Transverse colon (tissue), 4 donors: ENCODE measurements at regions not wholly inside any gene's neighbourhood (a gene's known extent, or its start where the extent isn't known, plus 50 kb on each side); places are given as distances from the start of the nearest gene placed in this dataset.

Experiments used
- DNase-seq: peaks from one replicate; pipeline ENCODE4 v3.0.0-alpha.2; 2019
- H3K27ac ChIP-seq, 4 donors: fragments of 200-600 bp; sonication (generic); 2 replicates each; pipeline ENCODE4 v1.5.1; 2016 to 2018; ENCODE audit warnings: inconsistent platforms in 4 of 4
- H3K27me3 ChIP-seq: fragments of 200-600 bp; sonication (generic); 2 replicates; pipeline ENCODE4 v1.5.1; 2017; ENCODE audit warnings: inconsistent platforms
- H3K36me3 ChIP-seq, 4 donors: fragments of 200-600 bp; sonication (generic); 2 replicates each; pipeline ENCODE4 v1.5.1; 2017 to 2019; ENCODE audit warnings: inconsistent platforms in 4 of 4
- H3K4me1 ChIP-seq, 4 donors: fragments of 200-600 bp; sonication (generic); 2 replicates each; pipeline ENCODE4 v1.5.1; 2017 to 2020; ENCODE audit warnings: inconsistent platforms in 4 of 4
- H3K4me3 ChIP-seq, 4 donors: fragments of 200-600 bp; sonication (generic); 1 replicate in 1 of 4; 2 replicates in 3 of 4; pipeline versions ENCODE4 v1.5.1 to v1.6.1; 2017 to 2019; ENCODE audit warnings: inconsistent platforms in 4 of 4
- H3K9me3 ChIP-seq, 2 donors: fragments of 200-600 bp; sonication (generic); 2 replicates each; pipeline ENCODE4 v1.5.1; 2017 to 2019; ENCODE audit warnings: inconsistent platforms in 2 of 2
- CTCF ChIP-seq, 5 experiments: fragments of 200-600 bp in 3 of 5; fragments of 450-650 bp in 2 of 5; sonication (generic) in 3 of 5; IDR thresholded peaks; 1 replicate in 2 of 5; 2 replicates in 3 of 5; pipeline ENCODE4 v1.5.1; 2016 to 2017; ENCODE audit warnings: antibody characterized with exemption in 5 of 5, inconsistent platforms in 3 of 5, mild to moderate bottlenecking in 2 of 5, moderate library complexity in 1 of 5
- EP300 ChIP-seq: sonication (generic); formaldehyde crosslinking; IDR thresholded peaks from one replicate; pipeline ENCODE4 v1.6.1; 2017; ENCODE audit warnings: antibody characterized with exemption, low read depth
- POLR2A ChIP-seq: fragments of 450-650 bp; IDR thresholded peaks from one replicate; pipeline ENCODE4 v1.6.1; 2016; ENCODE audit warnings: antibody characterized with exemption, mild to moderate bottlenecking, moderate library complexity
- POLR2AphosphoS5 ChIP-seq, 3 donors: sonication (generic); formaldehyde crosslinking; IDR thresholded peaks; one replicate each; pipeline ENCODE4 v1.6.1; 2016; ENCODE audit warnings: antibody characterized with exemption in 3 of 3
- WGBS, 2 donors: methylation state at CpG; one replicate each; pipeline ENCODE4 v1.1.5; 2018; ENCODE audit warnings: low coverage in 1 of 2; 5-methylcytosine and 5-hydroxymethylcytosine counted together
- in situ Hi-C, 4 donors: fragments of 200-750 bp; cut with MboI; loops; one replicate each; pipeline versions ENCODE4 v1.15.0 to v1.15.1; 2017; ENCODE audit warnings: low sequenced_read_pairs in 3 of 4, low pct_ligation_motif_present in 1 of 4, low pct_unique_long_range_greater_than_20kb in 1 of 4
- intact Hi-C: fragments of 100-400 bp; cut with DNase I; formaldehyde crosslinking; loops from one replicate; pipeline ENCODE4 v1.15.1; 2023; ENCODE audit warnings: low total_unique reads

GRCh38 chr6:9467741-9468140 lies 947.1 kb downstream of the TFAP2A start:
- H3K27me3 ChIP-seq, result no peaks in the 10 kb centered on the region
- TF ChIP-seq EP300 (no peak), POLR2AphosphoS5 (IDR thresholded peaks at IDR 0.05) (no peak)
- WGBS, 2 donors, result 48 to 57% methylated on average over 3 of the region's 3 CpGs

GRCh38 chr6:9464583-9464982 lies 950.3 kb downstream of the TFAP2A start:
- WGBS, 2 donors, result 76 to 86% methylated on average over 2 of the region's 2 CpGs
- no peak overlapping the region for H3K4me3 ChIP-seq
- in situ Hi-C loops, result no loop called here
- no peaks in the 10 kb centered on the region for H3K9me3 ChIP-seq
- no peak overlapping the region for H3K27ac ChIP-seq
- no peak for TF ChIP-seq POLR2A
- TF ChIP-seq EP300, result no peak
- no peak for TF ChIP-seq POLR2AphosphoS5 (IDR thresholded peaks at IDR 0.05)
- TF ChIP-seq CTCF (IDR thresholded peaks at IDR 0.05), result no peak
- H3K36me3 ChIP-seq, result no peaks in the 10 kb centered on the region
- intact Hi-C loops, result no loop called here
- DNase-seq, result no peak
- no peaks in the 10 kb centered on the region for H3K4me1 ChIP-seq
- H3K27me3 ChIP-seq, result no peaks in the 10 kb centered on the region

More at GRCh38 chr6:9467741-9468140, 947.1 kb downstream of the TFAP2A start:
- in situ Hi-C loops, result no loop called here
- no peaks in the 10 kb centered on the region for H3K36me3 ChIP-seq
- no peak for DNase-seq
- intact Hi-C loops, result no loop called here
- no peaks in the 10 kb centered on the region for H3K9me3 ChIP-seq
- H3K4me1 ChIP-seq, result no peaks in the 10 kb centered on the region
- H3K4me3 ChIP-seq, result no peak overlapping the region
- no peak overlapping the region for H3K27ac ChIP-seq

DNA sequence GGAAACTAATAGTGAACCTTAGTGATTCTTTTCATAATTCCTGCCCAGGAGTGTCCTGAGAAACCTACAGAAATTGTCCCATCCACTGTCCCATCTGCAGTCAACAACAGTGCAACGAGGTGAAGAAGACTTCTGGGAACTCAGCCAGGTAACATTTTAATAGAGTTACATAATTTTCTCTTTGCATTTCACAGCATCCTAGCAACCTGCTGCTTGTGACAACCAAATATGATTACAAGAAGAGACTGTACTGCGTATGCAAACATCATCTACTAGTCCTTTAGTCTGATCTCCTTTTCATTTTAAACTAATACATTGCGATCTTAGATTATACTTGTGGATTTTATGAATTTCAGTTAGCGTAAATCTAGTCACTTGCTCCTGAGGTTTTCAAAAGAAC lies 951.6 kb downstream of the TFAP2A start:
- H3K9me3 ChIP-seq, result no peaks in the 10 kb centered on the region
- no peak overlapping the region for H3K4me3 ChIP-seq
- TF ChIP-seq POLR2AphosphoS5 (IDR thresholded peaks at IDR 0.05) (no peak), EP300 (no peak), CTCF (IDR thresholded peaks at IDR 0.05) (no peak), POLR2A (no peak)
- H3K36me3 ChIP-seq, result no peaks in the 10 kb centered on the region
- WGBS, 2 donors, result 69 to 74% methylated on average over 4 of the region's 4 CpGs
- in situ Hi-C loops, result no loop called here
- intact Hi-C loops, result no loop called here
- DNase-seq, result no peak
- no peaks in the 10 kb centered on the region for H3K4me1 ChIP-seq
- H3K27me3 ChIP-seq, result no peaks in the 10 kb centered on the region
- H3K27ac ChIP-seq, result no peak overlapping the region

GRCh38 chr6:9461188-9461587 lies 953.7 kb downstream of the TFAP2A start:
- no peak for TF ChIP-seq POLR2AphosphoS5 (IDR thresholded peaks at IDR 0.05)
- no peak for TF ChIP-seq EP300
- no peak for TF ChIP-seq POLR2A
- no peak for TF ChIP-seq CTCF (IDR thresholded peaks at IDR 0.05)
- H3K36me3 ChIP-seq, result no peaks in the 10 kb centered on the region
- H3K27me3 ChIP-seq, result no peaks in the 10 kb centered on the region
- H3K4me3 ChIP-seq, result no peak overlapping the region
- no peaks in the 10 kb centered on the region for H3K4me1 ChIP-seq
- no peaks in the 10 kb centered on the region for H3K9me3 ChIP-seq
- in situ Hi-C loops, result no loop called here
- intact Hi-C loops, result no loop called here
- 75 to 77% methylated on average over 2 to 3 of the region's 3 CpGs for WGBS, 2 donors
- no peak for DNase-seq
- H3K27ac ChIP-seq, result no peak overlapping the region

- intact Hi-C loops (no loop called here), in situ Hi-C loops (no loop called here)
- no peaks in the 10 kb centered on the region for H3K9me3 ChIP-seq
- H3K36me3 ChIP-seq, result no peaks in the 10 kb centered on the region
- no peak for TF ChIP-seq EP300
- no peak for TF ChIP-seq CTCF (IDR thresholded peaks at IDR 0.05)
- no peaks in the 10 kb centered on the region for H3K27me3 ChIP-seq
- WGBS, 2 donors, result 80 to 81% methylated on average over 1 of the region's 1 CpG
- H3K27ac ChIP-seq, result no peak overlapping the region
- H3K4me1 ChIP-seq, result no peaks in the 10 kb centered on the region
- H3K4me3 ChIP-seq, result no peak overlapping the region
- DNase-seq, result no peak
Observed at GRCh38 chr6:9458424-9458823, 956.5 kb downstream of the TFAP2A start.
